NCI-H1105 (cell line): ENCODE measurements at regions not wholly inside any gene's neighbourhood (a gene's known extent, or its start where the extent isn't known, plus 50 kb on each side); places are given as distances from the start of the nearest gene placed in this dataset.

Experiments
- DNase-seq: peaks from one replicate; lab custom pipeline; 2025; lab: John Stamatoyannopoulos, UW

DNA sequence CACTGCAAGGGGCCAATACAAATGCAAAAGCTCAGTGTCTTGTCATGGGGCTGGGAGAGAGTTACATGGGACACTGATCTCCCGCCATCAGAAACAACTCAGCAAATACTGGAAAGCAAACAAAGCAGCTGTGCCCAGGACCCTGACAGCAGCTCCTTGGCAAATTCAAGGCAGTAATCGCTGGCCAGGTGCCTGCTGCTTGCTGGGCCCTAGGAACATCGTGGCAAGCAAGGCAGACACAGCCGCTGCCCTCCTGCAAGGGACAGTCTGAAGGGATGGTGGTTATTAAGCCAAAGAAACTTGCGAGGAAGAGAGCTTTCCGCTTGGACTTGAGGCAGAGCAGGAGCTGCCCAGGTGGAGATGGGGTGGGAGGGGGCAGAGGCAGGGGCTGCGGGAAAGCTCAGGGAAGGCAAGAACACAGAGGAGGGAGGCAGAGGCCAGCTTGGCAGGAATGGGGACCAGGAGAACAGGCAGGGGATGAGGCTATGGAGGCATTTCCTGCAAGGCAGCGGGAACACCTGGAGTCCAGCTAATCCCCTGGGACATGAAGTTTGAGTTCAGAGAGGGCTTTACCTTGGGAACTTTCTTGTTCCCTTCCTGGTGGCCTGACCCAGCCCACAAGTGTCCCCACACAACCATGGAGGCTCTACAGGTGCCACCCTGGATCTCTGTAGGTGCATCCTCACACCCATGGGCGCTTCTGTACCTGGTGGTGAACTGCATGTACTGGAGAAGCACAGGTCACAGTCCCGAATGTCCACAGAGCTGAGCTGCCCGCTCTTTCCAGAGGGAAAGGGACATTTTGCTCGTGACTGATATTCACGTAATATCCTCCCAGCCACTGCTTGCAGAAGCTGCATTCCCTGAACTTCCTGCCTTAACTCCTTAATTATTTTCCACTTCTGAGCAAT is 78.7 kb upstream of the ATP2B2 start:
- no peak for DNase-seq

DNA sequence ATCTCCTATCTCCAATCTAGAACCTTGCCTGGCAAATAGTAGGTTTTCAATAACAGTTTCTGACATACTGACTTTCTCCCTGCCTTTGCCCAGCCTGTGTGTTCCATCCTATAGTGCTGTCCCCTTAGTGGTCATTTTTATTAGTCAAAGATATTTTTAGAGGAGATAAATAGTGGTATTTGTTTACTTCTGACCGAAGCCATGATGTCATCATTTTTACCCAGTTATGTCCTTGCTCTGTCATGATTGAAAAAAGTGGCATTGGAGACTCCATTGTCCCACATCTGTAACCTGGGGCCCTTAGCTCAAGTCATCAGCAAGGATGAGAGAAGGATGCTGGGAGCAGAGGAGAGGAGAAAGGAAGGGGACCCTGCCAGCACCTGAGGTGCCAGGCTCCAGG is 80.6 kb upstream of the ATP2B2 start:
- DNase-seq: no peak

DNA sequence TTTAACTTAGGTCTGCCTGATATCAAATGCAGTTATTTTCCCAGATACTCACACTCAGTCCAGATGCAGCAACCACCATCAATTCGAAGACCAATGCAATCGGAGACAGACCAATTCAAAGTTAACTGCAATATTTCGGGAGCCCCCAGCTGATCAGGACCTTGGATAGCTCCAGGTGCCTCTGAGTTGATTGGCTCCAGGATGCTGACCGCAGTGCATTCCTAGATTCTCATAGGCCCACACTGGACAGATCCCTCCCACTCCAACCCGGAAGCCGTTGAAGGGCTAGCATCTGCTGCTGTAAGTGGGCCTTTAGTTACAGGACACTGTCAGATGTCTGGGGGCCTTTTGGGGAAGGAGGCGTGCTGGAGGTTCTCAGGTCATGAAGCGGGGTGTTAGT is 89.5 kb upstream of the ATP2B2 start:
- no peak for DNase-seq

DNA sequence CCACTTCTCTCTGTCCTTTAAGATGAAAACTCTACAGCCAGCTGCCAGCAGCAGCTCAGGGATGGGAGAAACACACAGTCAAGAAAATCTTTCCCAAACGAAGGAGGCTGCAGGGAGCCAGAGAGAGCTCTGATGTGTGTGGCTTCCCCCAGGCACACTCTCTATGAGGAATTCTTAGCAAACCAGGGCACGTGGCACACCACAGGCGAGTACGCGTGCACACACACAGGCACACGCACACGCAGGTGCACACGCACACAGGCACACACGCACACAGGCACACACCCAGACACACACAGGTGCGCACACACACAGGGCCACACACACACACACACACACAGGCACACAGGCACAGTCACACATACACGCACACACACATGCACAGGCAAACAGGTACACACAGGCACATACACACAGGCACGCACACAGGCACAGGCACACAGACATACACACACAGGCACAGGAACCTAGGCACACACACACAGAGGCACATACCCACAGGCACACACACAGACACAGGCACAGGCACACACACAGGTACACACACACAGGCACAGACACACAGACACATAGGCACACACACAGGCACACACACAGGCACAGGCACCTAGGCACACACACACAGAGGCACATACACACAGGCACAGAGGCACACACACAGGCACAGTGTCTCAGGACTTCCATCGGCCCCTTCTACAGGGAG is 91.5 kb upstream of the ATP2B2 start:
- DNase-seq: no peak

DNA sequence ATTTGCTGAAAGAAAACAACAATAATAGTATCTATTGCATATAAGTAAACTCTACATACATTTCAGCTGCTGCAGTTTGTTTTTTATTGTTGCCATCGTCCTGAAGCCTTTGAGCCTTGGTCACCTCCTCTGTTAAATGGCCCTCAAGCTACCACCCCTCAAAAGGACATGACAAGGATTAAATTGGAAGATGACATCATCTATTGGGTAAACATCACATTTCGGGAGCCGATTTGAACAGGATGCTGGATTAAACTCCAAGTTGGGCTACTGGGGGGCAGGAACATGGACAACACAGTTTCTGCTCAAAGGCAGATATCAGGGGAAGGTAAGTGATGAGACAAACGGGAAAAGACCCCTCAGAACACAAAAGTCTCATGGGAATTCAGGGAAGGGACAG is 92.3 kb upstream of the ATP2B2 start:
- DNase-seq: no peak

DNA sequence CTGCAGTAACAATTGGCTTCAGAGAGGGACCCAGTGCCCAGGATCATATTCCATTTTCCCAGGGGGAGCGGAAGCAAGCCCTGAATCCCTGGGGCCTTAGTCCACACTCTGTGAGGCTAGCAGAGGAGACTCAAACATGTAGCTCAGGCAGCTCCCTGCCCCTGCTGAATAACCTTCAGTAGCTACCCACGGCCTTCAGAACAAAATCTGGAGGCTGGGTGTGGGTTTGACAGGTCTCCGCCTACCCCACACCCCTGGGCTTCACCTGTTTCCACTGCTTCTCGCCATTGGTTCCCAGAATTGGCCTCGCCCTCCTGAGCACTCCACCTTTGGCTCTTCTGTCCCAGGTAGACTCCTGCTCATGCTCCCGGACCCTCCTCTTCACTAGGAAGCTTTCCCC is 93.6 kb upstream of the ATP2B2 start:
- DNase-seq: no peak

DNA sequence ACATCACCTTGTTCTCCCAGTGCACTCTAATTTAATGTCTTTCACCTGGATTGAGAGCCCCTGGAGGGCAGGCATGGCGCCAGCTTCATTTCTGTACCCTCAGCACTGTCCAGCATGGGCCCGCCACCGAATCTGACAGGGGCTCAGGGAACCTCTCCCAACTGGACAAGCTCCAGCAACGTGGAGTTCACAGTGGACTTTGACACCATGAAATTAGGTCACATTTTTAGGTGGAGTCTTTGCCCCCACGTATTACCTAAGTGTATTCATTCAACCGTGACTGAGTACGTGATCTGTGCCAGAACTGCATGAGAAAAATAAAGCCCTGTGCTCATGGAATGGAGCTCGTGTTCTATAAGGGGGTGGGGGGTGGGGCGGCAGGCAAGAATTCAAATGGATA is 94.1 kb upstream of the ATP2B2 start:
- DNase-seq: peak; percentile 58

DNA sequence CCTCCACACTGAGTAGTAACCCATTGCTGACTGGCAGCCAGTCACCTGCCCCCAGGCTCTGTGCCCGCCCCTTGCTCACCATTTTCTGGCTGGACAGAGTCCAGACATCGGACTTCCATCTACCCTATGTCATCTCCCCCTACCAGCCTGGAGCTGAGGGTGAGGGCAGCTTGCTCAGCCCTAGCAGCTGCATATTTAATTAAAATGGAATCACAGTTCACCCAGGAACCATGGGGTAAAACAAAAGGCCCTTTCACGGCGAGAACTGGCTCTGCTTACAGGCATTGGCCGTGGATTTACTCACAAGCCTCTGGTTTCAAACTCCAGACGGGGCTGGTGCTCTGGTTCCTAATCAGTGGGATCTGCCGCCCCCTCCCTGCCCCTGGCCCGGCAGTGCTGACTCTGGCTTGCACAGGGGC is 94.9 kb upstream of the ATP2B2 start:
- DNase-seq: no peak

DNA sequence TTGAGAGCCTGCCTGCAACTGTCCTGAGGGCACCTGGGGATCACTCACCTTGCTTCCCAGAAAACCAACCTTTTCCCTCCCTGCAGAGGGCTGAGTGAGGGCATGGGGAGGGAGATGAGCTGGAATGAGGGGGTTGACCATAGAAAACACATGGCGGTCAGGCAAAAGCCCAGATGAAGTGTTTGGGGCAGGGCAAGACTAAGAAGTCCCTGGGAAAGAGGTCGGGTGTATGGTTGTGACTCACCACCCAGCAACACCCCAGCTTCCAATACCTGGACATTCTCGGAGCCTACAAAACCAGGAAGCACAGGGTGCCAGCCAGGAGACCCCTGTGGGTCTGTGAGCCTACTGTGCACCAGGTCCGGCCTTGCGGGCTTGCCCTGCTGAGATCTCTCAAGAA is 95.3 kb upstream of the ATP2B2 start:
- no peak for DNase-seq

DNA sequence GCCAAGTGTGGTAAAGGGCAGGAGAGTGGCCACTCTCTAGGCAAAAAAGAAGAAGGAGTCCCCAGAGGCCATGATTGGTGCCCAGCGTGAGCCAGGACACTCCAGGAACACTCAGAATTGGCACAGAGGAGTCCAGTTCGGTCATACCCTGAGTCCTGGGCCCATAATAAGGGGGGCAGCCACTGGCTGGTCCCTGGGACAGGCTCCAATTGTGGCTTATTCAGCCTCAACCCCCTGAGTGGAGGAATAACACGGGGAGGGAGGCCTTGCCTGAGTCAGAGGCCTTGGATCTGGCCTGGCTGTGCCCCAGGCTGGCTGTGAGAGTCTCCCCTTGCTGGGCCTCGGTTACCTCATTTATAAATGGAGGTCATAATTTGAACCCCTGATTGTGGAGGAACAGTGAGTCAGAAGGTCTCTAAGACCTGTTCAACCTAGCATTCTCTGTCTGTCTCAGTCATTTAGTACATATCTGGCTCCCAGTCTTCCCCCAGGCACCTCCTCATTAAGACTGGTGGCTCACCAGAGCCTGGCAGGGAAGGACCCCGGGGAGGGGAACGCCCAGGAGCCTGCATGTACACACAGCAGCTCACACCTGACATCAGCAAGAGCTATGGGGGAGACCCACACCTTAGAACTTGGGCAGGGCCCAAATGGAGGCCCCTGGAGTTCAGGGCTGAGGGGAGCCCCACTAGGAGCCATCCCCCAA is 95.9 kb upstream of the ATP2B2 start:
- no peak for DNase-seq

DNA sequence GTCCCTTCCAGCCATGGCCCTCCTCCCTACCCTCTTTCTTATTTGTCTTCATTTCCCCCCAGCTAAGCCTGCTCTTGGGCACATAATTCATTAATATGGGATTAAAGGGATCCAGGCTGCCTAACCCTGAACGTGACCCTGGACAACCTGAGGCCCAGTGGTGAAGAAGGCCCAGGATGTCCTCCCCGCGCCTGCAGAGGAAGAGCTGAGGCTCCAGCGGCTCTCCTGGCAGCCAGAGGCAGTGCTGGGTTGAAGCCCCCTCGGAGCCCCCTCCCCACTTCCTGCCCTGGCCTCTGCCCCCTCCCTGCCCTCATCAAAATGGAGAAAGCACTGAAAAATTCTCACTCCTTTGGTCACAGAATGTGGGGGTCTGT is 96.5 kb upstream of the ATP2B2 start:
- no peak for DNase-seq

DNA sequence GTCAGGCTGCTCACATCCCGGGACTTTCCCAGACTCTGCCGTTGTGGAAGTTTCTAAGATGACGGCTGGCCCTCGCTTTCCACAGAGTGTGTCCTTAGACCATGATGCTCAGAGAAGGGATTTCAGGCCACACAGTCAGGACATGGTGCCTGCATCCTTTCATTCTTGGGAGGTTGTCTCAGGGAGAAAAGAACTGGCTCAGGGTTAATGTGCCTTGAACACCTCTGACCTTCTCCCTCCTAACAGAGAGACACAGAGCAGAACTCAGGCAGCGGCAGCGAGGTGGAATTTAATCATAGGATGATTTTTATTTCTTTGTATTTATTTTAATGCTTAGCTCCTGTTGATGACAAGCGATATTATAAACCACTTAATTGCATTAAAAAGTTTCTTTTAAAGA is 96.9 kb upstream of the ATP2B2 start:
- no peak for DNase-seq

DNA sequence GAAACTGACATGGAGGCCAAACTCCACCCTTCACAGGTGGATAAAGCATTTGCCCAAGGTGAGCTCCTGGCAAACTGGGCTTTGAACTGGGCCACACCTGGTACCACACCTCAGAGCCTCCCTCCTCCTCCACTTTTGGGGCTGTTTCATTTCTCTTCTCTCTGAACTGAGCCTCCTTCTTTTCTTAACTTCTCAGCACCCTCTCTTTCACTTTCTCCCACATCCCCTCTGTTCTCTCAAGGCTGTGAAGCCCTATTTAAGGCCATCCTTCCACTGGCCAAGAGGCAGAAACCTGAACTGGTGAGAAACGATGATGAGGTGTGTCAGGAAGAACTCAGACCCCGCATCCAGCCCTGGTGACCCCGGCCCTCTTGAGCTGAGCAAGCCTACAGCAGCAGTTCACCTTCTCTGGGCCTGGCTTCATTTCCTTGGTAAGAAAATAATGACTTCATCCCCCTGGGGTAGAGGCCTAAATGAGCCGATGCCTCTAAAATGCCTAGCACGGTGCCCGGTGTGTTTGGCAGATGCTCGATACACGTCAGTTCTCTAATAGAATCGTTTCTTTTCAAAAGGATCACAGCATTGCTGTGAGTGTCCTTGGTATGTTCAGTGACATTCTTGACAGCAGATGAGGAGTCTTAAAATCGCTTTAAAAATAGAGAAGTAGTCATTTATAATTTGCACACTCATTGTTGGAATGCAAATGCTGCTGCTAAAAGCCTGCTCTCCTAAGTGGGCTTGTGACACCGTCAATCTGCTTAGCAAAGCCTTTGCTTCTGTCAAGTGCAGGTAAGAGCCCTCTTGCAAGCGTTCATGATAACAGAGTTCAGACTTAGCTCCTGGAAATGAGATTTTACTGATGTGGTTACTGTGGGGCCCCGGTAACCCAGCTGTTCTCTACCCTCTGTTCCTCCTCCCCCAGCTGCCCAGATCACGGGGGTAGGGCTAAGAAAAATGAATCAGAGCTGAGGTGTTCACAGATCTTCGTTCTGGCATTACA is 97.7 kb upstream of the ATP2B2 start:
- DNase-seq: no peak

DNA sequence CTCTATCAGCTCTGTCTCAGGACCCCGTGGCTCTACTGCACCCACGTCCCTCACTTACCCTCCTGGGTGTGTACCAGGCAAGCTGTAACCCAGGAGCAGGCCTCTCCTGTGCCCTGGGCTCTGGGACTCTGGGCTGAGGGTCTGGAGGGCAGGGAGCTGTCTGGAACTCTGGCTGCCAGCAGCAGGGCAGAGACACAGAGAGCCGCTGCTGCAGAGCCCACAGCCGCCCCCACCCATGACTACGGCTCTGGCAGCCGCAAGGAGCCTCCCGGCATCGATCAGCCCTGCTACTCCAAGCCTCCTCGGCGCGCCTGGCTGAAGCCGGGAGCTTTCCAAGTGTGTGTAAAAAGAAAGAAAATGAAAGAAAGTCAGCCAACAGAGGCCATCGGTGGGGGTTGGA is 103.7 kb upstream of the ATP2B2 start:
- no peak for DNase-seq

DNA sequence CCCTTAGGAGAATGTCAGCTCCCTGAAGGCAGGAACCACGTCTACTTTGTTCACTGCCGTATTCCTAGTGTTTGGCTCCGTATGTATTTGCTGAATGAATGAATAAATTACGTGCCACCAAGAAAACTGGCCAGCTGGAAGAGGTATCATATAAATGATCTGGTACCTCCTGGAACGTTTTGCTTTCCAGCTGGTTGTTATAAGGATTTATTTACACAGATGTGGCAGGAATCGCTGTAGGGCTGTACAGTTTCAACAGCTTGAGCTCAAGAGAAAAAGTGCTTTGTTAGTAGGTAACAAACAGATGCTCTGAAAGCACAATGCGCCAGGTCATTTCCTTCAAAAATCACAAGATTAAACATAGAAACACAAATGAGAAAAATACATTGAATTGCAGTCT is 108.8 kb upstream of the ATP2B2 start:
- DNase-seq: no peak

DNA sequence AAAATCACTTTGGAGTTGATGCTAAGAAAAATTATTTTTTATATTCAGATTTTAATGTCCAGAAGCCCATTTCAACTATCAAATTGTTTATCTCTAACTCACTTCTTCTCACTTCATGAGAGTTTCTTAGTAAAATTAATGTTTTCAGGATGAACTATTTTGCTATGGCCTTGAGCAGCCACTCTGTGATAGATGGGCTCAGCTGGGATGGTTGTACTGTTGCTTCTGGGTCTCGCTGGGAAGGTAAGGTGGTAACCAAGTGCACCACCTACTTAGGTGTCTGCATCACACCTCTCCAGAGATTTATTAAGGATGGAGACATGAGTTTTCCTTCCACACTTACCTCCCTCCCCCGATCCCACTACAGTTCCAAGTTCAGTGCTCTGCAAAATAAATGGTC is 110.3 kb upstream of the ATP2B2 start:
- no peak for DNase-seq

DNA sequence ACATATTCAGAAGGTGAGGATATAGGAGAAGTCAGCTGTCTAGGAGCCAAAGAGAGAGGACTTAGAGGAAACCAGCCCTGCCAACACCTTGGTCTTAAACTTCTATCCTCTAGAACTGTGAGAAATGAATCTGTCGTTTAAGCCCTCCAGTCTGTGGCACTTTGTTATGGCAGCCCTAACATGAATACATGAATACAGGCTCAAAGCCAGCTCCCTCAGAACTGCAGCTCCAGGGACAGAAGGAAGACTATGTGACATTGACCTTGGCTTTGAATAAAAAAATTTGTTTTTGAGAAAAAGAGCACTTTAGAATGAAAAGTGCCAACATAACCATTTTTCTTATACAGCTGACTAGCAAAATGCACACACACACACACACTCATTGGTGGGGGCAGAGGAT is 110.9 kb upstream of the ATP2B2 start:
- DNase-seq: no peak

DNA sequence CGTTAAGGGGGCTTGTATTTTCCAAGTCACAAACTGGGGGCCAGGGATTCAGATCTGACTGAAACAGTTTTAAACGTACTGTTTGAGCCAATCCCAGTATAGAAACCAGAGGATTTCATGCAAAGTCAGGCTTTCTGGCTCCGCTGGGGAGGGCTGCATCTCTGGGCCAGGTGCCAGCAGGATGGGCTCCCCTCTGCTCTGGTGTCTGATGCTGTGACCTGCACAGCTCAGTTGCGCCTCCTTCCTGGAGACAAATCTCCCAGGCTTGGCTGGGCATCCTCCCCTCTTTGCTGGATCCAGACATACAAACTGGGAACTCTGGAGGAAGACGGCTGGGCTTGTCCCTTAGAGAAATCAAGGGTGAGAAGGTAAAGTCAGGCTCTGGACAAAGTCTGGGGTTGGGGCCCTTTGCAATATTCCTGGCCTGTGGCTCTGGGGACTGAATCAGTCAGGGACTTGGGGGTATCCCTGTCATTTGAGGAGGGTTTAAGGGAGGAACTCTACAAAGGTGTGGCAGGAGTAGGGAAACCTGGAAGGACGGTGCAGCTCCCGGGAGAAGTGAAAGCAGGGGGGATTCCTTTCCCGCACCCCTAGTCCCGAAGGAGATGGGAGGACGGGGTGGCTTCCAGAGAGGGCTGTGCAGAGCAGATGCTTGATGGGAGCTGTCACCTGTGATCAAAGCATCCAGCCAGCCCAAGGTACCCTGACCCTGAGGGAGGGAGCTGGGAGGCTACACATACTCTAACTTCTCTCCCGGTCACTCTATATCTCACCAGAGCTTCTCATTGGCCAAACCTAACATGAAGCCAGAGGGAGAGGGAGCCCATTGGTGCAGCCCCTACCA is 114.8 kb upstream of the ATP2B2 start:
- no peak for DNase-seq

DNA sequence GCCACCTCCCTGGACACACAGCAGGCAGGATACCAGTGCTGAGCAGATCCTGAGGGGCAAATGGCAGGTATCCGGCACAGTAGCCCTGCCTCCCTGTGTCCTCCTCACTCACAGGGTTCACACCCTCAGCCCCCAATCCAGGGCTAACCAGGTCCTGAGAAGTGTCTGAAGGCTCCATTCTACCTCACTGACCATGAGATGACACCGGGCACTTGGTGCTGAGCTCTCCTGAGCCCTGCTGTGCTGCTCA is 115.4 kb upstream of the ATP2B2 start:
- DNase-seq: no peak

DNA sequence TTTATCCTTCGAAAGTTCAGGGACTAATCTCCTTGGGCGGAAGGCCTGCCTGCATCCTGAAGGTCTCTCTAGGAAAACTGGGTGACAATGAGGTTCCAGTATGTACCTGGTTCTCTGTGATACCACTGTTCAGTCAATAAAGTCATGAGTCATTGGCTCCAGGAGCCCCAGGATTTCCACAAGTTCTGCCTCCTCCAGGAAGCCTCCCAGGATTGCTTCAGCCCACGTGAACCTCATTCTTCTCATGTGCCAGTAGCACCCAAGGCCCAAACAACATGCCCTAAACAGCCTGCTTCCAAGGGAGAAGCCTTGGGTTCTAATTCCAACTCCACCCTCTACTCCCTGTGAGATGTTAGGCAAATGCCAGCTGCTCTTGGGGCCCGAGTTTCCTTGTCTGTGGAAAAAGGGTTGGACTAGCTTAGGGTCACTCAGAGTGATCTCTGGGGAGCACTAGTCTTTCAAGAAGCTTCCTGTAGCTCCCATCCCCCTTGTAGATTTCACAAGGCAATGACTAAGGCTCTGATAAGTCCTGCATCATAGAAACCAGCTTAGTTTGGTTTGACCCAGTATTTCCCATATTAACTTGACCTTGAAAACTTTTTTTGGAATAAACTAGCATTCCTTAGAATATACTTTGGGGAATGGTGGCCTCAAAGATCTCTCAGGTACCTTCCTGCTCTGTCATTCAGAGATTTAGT is 118.3 kb upstream of the ATP2B2 start:
- no peak for DNase-seq

DNA sequence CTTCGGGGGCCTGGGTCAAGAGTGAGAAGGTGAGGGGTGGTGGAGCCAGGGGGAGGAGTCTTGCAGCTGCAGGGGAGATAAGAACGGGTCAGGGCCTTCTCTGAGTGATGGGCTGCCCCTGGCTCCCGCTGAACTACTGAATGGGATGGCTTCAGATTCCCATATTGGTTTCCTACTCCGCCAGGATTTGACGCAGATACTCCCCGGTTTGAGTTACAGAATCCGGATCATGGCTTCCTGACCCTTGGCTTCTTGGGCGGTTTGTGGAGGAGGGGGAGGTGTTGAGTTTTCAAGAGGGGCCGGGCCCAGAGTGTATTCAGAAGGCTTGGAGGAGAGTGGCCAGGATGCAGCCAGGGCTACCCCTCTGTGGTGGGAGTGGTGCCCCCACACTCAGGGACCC is 119.9 kb upstream of the ATP2B2 start:
- DNase-seq: no peak
